HG02938 (cell line): ENCODE measurements at regions not wholly inside any gene's neighbourhood (a gene's known extent, or its start where the extent isn't known, plus 50 kb on each side); places are given as distances from the start of the nearest gene placed in this dataset.
"Not testable (repeated sequence)": the region's sequence is repeated elsewhere in the genome, so short reads cannot be mapped to it uniquely, and the experiment has no call there.

Experiments
- ATAC-seq: cut with Tn5 transposase; IDR thresholded peaks from one replicate; pipeline ENCODE4 v1.9.1; 2021; ENCODE audit warnings: mild to moderate bottlenecking, moderate library complexity; ENCODE audit not compliant: unreplicated experiment

DNA sequence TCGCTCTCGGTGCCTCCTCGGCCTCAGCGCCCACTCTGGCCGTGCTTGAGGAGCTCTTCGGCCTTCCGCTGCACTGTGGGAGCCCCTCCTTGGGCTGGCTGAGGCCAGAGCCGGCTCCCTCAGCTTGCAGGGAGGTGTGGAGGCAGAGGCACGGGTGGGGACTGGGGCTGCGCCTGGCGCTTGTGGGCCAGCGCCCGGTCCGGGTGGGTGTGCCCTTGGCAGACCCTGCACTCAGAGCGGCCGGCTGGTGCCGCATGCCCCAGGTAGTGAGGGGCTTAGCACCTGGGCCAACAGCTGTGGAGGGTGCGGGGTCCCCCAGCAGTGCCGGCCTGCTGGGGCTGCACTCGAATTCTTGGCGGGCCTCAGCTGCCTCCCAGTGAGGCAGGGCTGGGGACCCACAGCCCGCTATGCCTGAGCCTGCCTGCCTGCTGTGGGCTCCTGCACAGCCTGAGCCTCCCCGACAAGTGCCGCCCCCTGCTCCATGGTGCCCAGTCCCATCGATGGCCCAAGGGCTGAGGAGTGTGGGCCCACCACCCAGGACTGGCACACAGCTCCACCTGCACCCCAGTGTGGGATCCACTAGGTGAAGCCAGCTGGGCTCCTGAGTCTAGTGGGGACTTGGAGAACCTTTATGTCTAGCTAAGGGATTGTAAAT, 2085.2 kb upstream of the ACO1 start:
- ATAC-seq = no peak

DNA sequence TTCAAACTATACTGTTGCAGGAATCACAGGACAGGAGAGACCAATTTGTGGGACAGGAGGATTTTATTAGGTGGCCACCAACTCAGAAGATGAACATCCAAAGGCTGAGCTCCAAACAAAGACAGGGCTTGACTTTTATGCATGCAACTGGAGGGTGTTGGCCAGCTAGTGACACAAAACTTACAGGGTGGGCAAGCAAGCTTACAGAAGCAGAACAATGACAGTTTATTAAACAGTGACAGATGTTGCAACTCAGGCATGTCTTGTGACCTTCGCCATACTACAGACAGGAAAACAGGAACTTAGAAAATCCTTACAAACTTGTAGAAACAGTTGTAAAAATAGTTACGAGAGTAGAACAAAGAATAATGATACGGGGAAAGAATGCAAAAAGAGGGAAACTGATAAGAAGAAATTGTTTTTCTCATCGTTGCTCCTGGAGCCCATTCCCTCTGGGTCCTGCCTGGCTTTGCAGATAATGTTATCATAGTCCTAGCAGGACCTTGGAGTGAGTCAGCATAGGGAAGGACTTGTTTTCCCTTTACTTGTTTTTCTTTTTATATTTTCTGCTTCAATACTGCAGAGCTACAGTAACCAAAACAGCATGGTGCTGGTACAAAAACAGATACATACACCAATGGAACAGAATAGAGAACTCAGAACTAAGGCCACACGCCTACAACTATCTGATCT, 2083.0 kb upstream of the ACO1 start:
- no peak for ATAC-seq

DNA sequence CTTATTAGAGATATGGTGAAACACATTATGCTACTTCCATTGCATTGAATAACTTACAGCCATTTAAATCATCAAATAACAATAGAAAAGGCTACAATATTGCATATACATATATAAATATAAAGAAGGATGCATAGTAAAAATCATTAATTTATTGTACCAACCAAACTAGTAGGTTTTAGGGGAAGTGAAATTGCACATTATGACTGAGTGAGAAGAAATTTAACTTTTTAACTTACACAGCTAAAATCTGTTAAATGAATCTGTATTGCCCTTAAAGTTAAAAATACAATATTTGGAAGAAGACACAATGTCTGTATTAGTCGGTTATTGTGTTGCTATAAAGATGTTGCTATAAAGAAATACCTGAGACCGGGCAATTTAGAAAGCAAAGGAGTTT, 2073.7 kb upstream of the ACO1 start:
- ATAC-seq = peak; percentile 77

DNA sequence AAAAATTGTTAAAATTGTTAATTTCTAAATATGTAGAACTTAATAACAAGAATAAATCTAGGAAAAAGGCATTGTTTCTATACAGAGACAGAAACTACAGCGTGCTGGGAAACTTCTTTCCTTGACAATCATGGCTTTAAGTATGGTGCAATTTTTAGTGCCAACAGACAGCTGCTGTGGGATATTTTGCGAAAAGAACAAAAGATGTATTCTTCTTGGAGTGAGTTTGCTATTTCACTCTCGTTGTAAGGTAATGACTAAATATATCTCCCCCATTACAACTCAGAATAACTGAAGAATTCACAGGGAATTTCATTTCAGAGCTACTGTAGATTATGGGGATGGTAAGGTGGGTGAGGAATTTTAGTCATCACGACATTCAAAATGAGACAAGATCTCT, 2055.0 kb upstream of the ACO1 start:
- no peak for ATAC-seq

DNA sequence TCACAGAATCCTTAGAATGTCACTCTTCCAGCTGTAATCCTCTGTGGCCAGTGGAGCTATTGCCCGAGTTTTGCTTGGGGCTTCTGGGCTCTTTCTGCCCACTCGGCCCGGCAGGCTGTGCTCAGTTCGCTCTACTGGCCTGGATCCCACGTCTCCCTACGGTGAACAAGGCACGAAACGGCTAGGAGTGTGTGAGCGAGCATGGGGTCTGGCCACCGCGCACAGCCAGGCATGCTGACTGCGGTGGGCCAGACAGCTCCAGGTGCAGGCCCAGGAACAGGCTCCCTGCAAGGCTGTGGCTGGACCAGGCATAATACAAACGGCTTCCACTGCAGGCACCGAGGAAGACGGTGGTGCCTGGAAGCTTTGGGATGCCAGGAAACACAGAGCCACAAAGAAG, 2035.5 kb upstream of the ACO1 start:
- ATAC-seq = no peak

DNA sequence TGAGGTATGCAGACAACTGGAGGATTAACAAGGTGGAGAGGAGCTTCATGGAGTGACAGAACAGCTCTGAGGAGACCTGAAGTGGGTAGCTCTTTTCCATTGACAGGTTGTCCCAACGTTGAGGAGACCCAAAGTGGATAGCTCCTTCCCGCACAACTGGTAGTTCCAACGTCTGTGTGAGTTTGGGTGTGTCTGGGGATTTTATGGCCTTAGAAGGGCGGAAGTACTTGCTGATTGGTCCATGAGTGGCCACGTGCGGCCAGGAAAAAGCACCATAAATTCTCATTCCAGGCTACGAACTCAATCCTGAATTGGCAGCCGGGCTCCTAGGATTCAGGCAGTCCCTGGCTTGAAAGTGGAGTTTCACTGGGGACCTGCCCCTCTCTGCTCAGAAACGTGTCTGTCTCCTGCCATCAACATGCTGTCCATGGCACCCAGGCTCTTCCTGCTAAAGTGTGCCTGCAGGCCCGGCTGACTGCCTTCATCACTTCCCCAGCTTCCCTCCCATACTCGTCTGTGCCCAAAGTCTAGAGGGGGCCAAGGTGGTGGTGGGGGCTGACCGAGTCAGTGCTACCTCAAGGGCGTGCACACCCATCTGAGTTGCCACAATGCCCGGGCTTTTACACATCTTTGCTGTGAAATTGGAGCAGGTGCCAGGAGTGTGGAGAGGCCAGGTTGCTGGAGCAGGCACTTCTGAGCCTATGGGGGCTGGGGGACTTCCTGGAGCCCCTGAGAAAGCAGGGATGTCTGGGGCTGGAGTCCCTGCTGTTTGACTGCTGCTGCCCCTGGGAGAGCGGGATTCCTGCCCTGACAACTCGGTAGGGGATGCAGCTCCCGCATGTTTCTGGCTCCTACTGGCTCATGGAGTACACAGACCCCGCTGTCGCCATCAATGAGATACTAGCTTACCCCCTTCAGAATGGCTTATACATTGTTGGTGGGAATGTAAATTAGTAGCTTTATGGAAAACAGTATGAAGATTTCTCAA, 2034.6 kb upstream of the ACO1 start:
- no peak for ATAC-seq

DNA sequence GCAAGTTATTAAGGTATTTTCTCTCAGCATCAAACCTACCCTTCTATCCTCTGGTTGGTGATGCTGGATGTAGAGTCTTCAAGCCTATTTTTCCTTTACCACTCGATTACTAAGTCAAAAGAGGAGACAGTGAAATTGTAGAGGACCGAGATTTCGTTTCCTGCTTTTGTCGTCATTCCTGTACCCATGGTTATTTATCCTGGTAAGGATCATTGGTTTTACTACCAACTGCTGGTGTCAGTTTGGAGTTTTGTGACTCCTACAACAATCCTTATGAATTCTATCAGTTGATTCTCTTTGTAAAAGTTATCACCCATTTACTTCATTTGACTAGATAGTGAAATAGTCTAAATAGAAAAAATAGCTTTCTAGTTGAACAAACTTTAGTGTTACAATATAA, 2028.2 kb upstream of the ACO1 start:
- no peak for ATAC-seq

DNA sequence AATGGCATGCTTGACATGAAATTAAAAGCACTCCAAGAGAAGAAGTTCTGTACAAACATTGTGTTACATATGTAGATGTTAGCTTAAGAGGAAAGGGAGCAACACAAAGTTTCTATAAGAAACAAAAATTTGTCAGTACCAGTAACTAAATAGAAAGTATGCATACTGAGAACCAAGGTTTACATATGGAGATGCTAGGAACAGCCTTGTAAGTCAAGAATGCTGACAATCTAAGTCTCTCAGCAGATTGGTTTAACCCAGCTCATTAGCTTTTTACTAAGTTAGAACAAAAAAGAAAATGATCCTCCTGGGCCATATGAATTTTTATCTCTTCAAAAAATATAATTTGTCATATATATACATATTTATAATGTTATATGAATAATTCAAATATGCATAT, 2022.1 kb upstream of the ACO1 start:
- ATAC-seq = no peak

DNA sequence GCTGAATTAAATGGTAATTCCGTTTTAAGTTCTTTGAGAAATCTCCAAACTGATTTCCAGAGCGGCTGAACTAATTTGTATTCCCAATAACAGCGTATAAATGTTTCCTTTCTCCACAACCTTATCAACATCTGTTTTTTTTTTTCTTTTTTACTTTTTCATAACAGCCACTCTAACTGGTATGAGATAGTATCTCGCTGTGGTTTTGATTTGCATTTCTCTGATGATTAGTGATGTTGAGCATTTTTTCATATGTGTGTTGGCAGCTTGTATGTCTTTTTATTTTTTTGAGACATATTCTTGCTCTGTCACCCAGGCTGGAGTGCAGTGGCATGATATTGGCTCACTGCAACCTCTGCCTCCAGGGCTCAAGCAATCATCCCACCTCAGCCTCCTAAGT, 2018.3 kb upstream of the ACO1 start:
- ATAC-seq = not testable (repeated sequence)

DNA sequence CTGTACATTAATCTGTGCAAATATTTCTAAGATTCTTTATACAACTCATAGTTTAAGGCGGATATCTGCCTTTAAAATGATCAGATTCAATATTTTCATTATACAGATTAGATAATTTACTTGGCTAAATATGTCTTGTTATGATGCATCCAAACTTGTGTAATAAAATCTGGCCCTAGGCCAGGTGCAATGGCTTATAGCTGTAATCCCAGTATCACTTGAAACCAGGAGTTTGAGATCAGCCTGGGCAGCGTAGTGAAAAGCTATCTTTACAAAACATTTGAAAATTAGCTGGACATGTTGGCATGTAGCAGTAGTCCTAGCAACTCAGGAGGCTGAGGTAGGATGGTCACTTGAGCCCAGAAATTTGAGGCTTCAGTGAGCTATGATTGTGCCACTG, 2002.2 kb upstream of the ACO1 start:
- ATAC-seq = no peak

DNA sequence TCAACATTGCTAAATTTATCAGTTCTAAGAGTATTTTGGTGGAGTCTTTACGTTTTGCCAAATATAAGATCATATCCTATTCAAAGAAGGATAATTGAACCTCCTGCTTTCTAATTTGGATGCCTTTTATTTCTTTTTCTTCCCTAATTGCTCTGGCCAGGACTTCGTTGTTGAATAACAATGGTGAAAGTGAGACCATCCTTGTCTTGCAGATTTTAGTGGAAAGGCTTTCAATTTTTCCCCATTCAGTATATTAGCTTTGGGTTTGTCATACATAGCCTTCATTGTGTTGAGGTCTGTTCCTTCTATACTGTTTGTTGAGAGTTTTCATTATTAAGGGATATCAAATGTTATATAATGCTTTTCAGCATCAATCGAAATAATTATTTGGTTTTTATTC, 1974.2 kb upstream of the ACO1 start:
- ATAC-seq = no peak

DNA sequence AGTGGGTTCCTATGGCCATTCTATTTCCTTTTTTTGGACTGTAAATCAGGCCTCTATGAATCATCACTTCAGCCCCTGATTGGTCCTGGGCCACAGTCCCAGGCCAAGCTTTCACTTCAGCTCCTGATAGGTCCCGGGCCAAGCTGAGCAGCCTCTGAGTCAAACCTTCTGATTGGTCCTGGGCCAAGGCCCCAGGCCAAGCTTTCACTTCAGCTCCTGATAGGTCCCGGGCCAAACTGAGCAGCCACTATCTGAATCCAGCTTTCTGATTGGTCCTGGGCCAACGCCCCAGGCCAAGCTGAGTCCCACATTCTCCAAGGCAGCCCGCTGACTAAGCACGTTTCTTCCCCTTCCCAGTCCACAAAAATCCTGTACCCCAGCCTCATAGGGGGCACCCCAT, 1972.9 kb upstream of the ACO1 start:
- ATAC-seq = no peak

DNA sequence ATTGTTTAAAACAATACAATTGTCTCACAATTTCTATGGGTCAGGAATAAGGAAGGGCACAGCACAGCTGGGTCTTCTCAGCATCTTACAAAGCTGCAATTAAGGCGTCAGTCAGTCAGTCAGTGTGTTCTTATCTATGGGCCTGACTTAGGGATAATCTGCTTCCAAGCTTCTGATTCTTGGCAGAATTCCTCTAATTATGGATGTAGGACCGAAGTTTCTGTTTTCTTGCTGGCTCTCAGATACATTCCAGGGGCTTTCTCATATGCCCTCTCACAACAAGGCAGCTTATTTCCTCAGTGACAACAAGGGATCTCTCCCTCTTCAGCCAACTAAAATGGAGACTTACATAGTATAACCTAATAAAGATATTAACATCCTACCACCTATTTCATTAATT, 1925.3 kb upstream of the ACO1 start:
- ATAC-seq = no peak

DNA sequence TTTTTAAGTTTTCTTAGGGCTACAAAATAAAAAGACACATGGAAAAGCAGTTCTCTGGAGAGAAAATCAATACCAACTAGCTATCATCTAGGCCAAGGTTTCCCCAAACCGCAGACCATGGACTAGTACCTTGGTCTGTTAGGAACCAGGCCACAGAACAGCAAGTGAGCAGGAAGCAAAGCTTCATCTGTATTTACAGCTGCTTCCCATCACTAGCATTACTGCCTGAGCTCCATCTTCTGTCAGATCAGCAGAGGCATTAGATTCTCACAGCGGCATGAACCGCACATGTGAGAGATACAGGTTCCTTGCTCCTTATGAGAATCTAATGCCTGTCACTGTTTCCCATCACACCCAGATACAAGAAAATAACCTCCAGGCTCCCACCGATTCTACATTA, 1907.6 kb upstream of the ACO1 start:
- no peak for ATAC-seq

DNA sequence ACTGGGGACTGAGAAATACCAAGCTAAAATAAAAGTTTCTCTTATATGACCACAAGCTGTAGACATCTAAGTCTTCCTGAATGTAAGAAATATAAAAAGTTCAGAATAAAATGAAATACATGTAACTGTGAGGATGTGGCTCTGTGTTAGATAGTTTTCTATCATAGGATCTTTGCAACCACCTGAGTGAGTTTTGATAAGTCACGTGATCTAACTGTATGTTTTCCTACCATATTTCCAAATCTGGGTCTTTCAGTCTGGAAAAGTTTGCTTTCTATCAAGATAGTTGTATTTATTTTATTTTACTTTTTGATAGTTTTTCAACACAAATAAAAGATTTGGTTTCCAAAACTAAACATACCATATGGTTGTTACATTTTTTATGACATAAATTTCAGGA, 1905.8 kb upstream of the ACO1 start:
- ATAC-seq = no peak

DNA sequence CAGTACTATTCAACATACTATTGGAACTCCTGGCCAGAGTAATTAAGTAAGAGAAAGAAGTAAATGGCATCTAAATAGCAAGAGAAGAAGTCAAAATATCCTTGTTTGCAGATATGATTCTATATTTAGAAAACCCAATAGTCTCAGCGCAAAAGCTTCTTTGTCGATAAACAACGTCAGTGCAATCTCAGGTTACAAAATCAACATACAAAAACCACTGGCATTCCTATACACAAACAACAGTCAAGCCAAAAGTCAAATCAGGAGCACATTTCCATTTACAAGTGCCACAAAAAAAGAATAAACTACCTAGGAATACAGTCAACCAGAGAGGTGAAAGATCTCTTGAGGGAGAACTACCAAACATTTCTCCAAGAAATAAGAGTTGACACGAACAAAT, 1901.9 kb upstream of the ACO1 start:
- no peak for ATAC-seq

DNA sequence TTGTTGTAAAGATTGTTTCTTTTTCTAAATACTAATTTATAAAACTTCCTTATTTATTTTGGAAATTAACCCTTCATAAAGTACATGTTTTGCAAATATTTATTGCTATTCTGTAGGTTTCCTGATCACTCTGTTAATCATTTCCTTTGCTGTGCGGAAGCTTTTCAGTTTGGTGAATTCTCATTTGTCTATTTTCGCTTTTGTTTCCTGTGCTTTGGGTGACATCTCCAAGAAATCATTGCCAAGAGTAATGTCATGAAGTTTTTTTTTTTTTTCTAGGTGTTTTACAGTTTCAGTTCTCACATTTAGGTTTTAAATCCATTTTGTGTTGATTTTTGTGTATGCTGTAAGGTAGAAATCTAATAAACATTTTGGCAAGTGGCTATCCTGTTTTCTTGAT, 1899.8 kb upstream of the ACO1 start:
- no peak for ATAC-seq

DNA sequence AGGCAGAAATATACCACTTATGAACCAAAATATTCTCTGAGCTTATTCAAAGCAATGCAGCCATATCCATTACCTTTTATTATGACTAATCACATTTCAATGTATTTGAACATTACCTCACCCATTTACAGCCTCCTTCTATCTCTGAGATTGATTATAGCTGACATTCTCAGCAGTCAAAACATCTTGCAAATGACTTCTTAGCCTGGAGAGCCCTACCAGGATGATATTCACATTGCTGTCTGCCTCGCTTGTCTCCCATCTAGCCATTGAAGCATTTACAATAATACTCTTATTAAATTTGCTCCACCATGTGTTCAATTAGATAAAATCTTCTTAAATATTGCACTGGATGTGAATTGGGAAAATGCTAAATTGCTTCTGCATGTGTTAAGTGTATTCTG, 1879.9 kb upstream of the ACO1 start:
- no peak for ATAC-seq

DNA sequence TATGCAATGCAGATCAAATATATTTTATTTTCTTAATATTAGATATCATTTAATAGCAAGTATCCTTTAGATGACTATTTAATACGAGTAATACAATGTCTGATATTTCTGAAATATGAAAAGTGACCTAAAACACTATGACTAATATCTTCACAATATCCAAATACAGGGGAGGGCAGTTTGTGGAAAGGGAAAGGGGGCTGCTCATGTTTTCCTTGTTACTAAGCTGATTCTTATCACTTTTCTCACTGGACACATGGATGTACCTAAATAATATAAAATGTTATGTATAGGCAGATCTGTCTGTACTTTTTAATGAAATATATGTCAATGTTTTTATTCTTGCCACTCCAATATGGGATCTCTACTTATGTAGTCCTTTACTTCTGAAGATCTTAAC, 1879.1 kb upstream of the ACO1 start:
- no peak for ATAC-seq

DNA sequence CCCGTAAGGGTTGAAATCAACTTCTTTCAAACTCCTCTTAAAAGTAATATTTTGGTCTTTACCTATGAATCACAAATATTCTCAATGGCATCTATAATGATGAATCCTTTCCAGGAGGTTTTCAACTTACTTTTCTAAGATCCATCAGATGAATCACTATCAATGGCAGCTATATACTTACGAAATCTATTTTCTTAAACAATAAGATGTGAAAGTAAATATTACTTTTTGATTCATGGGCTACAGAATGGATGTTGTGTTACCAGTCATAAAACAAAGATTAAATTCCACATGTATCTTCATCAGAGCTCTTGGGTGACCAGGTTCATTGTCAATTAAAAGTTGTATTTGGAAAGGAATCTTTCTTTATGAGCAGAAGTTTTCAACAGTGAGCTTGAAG, 1877.7 kb upstream of the ACO1 start:
- ATAC-seq = no peak

DNA sequence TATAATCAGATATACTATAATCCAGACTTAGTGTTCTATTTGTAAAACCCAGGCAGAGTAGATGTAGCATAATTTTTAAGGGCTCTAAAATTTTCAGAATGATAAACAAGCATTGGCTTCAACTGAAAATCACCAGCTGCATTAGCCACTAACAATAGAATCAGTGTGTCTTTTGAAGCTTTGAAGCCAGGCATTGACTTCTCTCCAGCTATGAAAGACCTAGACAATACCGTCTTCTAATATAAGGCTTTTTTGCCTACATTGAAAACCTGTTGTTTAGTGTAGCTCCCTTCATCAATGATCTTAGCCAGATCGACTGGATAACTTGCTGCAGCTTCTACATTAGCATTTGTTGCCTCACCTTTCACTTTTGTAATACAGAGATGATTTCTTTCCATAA, 1877.3 kb upstream of the ACO1 start:
- no peak for ATAC-seq

DNA sequence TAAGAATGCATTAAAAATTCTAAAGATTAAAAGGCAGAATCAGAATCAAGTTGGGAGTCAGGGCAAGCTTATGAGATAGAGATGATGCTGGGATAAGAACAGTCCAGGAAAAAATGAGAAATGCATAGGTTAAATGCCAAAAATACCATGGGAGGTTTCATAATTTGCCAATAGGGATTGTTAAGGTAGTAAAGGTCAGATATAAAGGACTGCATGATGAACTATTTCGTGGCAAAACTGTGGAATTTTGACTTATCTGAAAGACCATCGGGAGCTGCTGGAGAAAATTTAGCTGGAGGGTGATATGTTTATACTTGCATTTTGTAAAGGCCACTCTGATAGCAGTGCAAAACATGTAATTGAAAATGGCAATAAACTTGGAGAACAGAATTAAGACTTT, 1872.8 kb upstream of the ACO1 start:
- ATAC-seq = no peak
